ENCODE measurements at regions not wholly inside any gene's neighbourhood (a gene's known extent, or its start where the extent isn't known, plus 50 kb on each side); places are given as distances from the start of the nearest gene placed in this dataset.

DNA sequence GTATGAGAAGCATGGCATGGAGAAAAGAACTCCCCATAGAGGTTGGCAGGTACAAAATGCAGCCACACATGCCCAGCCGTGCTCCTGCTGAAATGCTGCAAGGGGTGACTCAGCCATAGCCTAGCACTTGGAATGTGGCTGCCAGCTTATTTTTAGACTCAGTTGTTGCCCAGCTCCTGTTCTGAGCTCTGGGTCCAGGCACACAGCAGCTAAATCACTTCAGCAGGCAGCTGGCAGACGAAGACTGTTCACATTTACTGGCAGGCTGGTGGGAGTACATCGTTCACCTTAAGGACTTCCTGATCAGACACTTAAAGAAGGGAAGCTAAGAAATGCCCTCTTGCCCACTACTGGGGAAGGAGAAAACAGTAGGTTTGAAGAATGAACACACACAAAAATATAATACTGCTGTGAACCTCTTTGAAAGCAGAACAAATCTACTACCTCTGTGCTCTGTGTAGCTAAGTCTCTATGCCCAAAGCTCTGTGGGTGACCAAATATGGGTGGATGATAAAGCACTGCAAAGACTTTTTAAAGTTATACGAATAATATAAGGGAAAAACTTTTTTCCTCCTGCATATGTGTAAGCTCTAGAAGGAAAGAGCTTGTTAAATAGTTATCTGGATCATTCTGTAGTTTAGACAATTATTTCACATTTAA, 146.1 kb downstream of the LNPK start:
- H2AFZ ChIP-seq (ENCODE audit: low read depth, low read length): no peak overlapping the region
- intact Hi-C loops (cut with micrococcal nuclease): no loop called here

More for the DNA sequence above, 146.1 kb downstream of the LNPK start:
- no TSS peak for BruUV-seq (replicated peaks)
- H4K20me1 ChIP-seq (replicated peaks; ENCODE audit: control insufficient read depth, extremely low read depth, insufficient read depth, low read length): no peaks in the 10 kb centered on the region
- H3K4me3 ChIP-seq (replicated peaks in 1 of 3; ENCODE audit: insufficient read depth in 1 of 3, low read depth in 1 of 3, low read length in 3 of 3): no peak overlapping the region
- H3K79me2 ChIP-seq (ENCODE audit: control insufficient read depth, insufficient read depth, low read length): no peaks in the 10 kb centered on the region
- ChIA-PET CTCF (no interaction called here), POLR2A (no interaction called here)
- no peak overlapping the region for H3K27ac ChIP-seq (ENCODE audit: insufficient read depth, low read depth, low read length)
- TF ChIP-seq MYC (IDR thresholded peaks at IDR 0.05; ENCODE audit: low read depth, low read length) (no peak), FOS (IDR thresholded peaks at IDR 0.05; ENCODE audit: borderline replicate concordance, insufficient read depth, low read length) (no peak), POLR2AphosphoS5 (IDR thresholded peaks at IDR 0.05; ENCODE audit: insufficient read depth, low read depth, low read length) (no peak), POLR2A (IDR thresholded peaks at IDR 0.05; ENCODE audit: low read depth, low read length) (no peak), MAX (IDR thresholded peaks at IDR 0.05; ENCODE audit: insufficient read depth, insufficient read length) (no peak), EZH2 (IDR thresholded peaks at IDR 0.05; ENCODE audit: borderline replicate concordance, low read depth, low read length, severe bottlenecking) (no peak), GATA2 (IDR thresholded peaks at IDR 0.05; ENCODE audit: insufficient read depth, insufficient read length, low read depth, low read length) (no peak), JUN (IDR thresholded peaks at IDR 0.05; ENCODE audit: borderline replicate concordance, insufficient read depth, insufficient read length, low read depth) (no peak)
- TF ChIP-seq, protein P1, sequence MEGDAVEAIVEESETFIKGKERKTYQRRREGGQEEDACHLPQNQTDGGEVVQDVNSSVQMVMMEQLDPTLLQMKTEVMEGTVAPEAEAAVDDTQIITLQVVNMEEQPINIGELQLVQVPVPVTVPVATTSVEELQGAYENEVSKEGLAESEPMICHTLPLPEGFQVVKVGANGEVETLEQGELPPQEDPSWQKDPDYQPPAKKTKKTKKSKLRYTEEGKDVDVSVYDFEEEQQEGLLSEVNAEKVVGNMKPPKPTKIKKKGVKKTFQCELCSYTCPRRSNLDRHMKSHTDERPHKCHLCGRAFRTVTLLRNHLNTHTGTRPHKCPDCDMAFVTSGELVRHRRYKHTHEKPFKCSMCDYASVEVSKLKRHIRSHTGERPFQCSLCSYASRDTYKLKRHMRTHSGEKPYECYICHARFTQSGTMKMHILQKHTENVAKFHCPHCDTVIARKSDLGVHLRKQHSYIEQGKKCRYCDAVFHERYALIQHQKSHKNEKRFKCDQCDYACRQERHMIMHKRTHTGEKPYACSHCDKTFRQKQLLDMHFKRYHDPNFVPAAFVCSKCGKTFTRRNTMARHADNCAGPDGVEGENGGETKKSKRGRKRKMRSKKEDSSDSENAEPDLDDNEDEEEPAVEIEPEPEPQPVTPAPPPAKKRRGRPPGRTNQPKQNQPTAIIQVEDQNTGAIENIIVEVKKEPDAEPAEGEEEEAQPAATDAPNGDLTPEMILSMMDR (IDR thresholded peaks at IDR 0.05; ENCODE audit: extremely low read depth in 1 of 2, insufficient read depth in 1 of 2, low read depth in 1 of 2, low read length in 2 of 2): no peak
- no peaks in the 10 kb centered on the region for H3K9me1 ChIP-seq (replicated peaks; ENCODE audit: control insufficient read depth, extremely low read depth, insufficient read depth, low read length)
- no peaks in the 10 kb centered on the region for H3K9me3 ChIP-seq (replicated peaks; ENCODE audit: control insufficient read depth, insufficient read depth, low read length)
- DNase-seq (ENCODE audit: low read depth, low spot score) (no peak), FAIRE-seq (no peak)
- no peaks in the 10 kb centered on the region for H3K4me1 ChIP-seq (ENCODE audit: control insufficient read depth, extremely low read depth, insufficient read depth, low read length)
- H3K9ac ChIP-seq (replicated peaks; ENCODE audit: extremely low read depth, insufficient read depth, low read length): no peak overlapping the region
- no peaks in the 10 kb centered on the region for H3K36me3 ChIP-seq (ENCODE audit: control insufficient read depth in 2 of 2, extremely low read depth in 1 of 2, insufficient read depth in 2 of 2, low read length in 2 of 2)
- H3K4me2 ChIP-seq (ENCODE audit: insufficient read depth, low read length): no peak overlapping the region
- H3K27me3 ChIP-seq (ENCODE audit: control insufficient read depth in 2 of 2, insufficient read depth in 2 of 2, low read length in 2 of 2): no peaks in the 10 kb centered on the region
- dilution Hi-C loops (cut with MboI; ENCODE audit: extremely low pct_ligation_motif_present, low sequenced_read_pairs): no loop called here

Data from endothelial cell of umbilical vein (primary cell).